Activated CD4-positive, alpha-beta T cell treated with anti-CD3 and anti-CD28 coated beads for 24 hours (primary cell): ENCODE measurements at regions not wholly inside any gene's neighbourhood (a gene's known extent, or its start where the extent isn't known, plus 50 kb on each side); places are given as distances from the start of the nearest gene placed in this dataset.

Source experiments
- DNase-seq, 2 donors: peaks; one replicate each; pipeline ENCODE4 v3.0.0-alpha.2; 2020; ENCODE audit warnings: low read depth in 2 of 2

DNA sequence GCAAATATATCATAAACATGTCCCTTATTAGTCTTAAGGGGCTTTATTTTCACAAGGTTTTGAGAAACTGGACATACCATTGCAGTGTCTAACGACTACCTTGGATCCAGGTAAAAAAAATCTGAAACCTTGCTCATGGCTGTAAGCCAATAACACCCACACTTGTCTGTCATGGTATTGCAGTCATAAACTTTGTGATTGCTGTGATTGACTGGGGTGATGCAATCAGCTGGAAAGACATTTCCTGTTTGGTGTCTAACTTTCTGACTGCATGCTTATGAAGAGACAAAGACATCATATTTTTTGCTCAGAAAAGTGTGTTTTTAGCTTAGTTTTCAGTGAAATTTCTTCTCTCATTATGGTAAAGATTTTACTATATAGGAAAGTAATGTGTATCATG, 635.0 kb downstream of the TSN start:
- DNase-seq, result no peak

DNA sequence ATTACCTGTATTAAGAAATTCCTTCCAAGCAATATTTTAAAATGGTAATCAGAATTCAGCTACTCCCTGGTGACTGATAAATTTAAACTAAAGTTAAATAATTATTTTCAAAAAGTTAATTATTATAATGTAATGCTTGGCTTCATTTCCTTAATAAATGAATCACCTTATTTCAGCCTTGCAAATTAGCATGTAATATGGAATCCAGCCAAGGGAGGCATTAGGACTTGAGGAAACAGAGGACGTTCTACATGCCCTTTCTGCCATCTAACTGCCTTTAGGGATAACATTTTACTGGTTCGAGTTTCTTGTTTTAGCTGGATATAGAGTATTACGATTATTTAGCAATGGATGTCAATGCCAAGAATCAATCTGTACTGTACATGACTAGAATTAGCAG, 636.3 kb downstream of the TSN start:
- no peak for DNase-seq

DNA sequence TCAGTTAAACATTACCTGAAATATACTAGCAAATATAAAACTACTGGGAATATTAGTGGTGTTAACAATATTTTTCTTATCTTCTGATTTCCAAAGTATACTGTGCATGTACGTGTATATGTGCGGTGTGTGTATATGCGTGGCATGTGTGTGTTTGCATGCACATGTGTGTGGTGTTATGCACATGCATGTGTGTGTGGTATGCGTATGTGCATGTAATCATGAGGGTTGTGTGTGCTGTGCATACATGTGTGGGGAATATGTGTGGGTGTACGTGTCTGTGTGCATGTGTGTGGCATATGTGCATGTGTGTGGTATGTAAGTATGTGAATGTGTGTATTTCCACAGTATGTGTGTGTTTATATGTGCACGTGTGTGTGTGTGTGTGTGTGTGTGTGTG, 640.2 kb downstream of the TSN start:
- no peak for DNase-seq

DNA sequence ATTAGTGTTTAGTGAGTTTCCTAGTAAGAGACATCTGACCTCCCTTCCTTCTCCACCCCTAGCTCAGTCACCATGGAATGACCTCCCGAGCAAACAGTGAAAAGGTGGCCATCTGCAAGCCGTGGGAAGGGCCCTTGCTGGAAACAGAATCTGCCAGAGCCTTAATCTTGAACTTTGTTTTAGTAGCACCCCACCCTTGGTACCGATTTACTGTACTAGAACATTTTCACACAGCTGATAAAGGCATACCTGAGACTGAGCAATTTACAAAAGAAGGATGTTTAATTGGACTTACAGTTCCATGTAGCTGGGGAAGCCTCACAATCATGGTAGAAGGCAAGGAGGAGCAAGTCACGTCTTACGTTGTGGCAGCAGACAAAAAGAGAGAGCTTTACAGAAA, 655.8 kb downstream of the TSN start:
- no peak for DNase-seq

DNA sequence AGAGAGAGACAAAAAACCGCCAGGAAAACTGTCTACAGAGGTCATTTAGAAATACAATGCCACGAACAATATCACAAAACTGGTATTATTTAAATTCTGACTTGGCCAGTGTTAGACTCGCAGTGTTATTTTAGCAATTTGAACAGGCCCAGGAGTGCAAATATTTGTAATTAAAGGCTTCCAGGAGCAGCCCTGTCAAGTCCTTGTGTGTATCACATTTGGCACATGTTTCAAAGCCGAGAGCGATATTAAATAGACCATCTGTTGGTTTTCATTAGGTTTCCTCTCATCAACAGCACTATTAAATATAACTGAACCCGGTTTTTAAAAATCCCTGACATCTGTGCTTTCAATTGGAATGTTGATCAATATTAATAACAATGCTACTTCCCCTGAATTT, 656.9 kb downstream of the TSN start:
- no peak for DNase-seq

DNA sequence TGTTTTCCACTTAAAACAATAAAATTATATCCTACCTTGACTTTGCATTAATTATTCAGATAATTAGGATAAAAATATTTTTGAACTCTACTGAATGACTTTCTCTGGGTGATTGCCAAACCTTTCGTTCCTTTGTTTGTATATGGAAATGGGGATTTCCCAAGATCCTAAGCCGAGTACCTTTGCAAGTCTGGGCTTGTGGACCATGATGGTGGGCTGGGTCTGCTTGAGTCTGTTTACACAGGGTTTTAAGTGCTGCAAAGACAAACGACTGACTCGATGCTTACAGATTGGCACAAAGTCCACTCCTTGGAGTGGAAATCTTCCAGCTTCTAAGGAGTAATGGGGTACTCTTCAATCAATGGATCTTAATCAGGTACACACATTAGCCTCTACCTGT, 659.5 kb downstream of the TSN start:
- DNase-seq, result no peak

DNA sequence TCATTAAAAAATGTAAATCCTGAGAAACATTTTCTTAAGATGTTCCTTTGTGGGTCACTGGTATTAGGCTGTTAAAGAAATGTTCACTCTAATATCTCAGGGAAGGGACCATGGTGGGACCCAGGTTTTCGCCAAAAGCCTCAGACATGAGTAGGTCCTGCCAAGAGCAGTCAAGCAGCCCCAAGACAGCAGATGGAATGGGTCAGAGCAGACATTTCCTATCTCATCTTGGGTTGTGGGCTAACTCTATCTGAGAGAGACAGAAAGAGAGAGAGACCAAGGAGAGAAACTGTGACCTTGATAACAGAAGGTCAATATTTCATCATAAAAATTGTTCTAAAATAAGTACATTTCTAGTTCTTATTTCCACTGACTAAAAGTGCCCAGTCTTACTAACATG, 661.7 kb downstream of the TSN start:
- no peak for DNase-seq

DNA sequence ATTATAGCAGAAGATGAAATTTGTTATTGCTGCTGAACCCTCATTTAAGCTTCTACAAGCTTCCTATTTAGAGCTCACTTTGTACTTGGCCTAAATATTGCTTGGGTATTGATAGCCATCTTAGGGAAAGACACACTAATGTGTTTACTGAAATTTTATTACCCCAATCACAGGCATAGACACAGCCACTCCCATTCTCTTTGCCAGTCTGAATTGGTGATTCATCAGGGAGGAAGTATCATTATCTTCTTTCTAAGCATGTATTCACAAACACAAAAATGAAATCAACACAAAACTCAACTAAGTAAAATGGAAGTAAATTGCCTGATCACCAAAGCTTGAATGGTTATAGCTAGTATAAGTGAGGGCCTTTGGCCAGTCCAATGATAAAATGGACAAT, 666.3 kb downstream of the TSN start:
- no peak for DNase-seq

DNA sequence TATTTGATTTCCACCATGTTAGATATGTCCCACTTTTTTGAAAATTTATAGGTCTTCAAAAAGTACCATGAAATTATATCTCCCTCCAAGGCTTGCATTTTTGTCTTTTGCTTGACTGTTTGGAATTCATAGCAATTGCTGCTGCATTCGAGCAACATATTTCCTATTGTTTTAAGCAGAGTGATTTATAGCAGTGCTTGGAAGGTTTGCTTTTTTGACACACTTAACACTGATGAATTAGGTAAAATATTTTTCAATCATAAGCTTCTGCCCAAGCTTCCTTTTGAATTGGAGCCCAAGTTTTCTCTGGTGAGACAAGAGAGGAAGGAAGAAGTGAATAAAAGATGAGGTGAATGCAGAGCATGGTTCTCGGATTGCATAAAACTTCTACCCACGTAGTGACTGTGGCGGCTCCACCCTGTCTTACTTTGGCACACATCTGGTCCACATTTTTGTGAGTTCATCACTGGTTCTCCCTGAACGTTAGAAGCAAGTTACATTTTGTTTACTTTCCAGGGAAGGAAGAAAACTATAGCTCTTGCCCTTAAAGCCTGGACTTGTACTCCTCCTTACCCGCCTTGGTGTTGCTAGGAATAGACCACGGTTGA, 667.0 kb downstream of the TSN start:
- no peak for DNase-seq

DNA sequence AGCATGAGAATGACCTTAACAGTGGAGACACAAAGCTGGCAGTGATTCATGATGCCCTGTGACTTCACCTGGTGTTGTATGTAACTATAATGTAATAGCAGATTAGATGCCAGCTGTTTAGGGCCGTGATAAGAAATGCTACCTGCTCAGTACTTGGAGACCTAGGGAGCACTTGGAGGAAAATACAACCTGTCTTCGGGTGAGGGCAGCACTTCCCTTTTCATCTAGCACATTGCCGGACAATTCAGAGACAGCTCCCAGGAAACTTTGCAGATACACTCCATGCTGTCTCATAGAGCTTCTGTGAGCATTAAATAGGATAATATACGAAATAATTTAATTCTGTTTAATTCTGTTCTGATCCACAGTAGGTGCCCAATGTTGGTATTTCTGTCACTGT, 668.5 kb downstream of the TSN start:
- DNase-seq, result no peak

DNA sequence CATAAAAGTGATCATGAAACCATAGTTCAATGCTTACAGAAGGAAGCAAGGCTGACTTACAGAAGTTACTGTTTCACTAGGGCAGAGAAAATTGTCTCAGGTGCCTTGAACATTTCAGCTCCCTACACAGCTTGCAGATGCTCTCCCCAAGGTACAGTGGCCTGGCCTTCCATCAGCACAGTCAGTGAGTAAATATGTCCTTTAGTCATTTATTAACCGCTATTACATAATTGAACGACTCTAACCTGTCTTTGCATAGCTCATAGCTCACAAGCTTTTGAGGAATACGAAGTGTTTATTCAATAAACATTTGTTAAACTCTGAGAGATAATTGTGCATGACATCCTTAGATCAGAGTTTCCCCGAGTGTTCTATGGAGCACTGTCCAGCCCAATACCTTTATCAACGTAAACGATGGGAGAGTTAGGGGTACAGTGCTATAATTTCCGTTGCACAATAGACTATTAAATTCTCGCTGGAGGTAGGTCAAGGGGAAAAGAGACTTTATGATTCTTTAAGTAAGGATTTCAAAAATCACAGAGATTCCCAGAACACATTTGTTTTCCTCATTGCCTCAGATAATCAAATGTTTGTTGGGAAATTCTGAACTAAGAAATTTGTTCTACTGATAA, 677.8 kb downstream of the TSN start:
- DNase-seq, result no peak

DNA sequence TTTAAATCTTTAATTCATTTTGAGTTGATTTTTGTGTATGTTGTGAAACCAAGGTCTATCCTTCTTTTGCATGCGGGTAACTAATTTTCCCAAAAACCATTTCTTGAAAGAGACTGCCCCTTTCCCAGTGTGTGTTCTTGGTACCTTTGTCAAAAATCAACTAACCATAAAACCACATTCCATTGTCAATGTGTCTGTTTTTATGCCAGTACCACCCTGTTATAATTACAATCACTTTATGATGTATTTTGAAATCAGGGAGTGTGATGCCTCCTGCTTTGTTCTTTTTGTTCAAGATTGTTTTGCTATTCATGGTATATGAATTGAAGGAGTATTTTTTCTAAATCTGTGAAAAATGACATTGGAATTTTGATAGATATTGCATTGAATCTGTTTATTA, 689.6 kb downstream of the TSN start:
- DNase-seq, result no peak

DNA sequence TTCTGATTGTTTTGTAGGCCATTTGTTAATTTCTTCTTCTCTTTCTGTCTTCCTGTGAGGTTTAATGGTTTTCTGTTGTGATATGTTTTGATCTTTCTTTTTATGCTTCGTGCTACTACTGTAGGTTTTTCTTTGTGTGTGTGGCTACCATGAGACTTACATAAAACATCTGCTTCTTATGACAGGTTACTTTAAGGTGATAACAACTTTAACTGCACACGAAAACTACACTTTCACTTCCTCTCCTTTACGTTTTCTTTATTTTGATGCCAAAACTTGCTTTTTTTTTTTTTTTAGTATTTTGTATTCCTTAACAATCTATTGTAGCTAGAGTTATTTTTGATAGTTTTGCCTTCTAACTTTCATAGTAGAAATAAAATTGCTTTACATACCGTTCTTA, 691.3 kb downstream of the TSN start:
- DNase-seq, result no peak

DNA sequence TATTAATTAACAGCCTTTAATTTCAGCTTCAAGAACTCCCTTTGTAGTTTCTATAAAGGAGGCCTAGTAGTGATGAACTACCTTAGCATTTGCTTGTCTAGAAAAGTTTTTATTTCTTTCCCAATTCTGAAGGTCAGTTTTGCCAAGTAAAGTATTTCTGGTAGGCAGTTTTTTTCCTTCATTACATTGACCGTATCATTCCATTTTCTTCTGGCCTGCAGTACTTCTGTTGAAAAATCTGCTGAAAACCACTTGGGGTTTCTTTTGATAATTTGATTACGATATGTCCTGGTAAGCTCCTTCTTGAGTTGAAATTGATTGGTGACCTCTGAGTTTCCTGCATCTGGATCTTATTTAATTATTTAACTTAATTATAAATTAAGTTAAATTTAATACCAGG, 691.8 kb downstream of the TSN start:
- no peak for DNase-seq

DNA sequence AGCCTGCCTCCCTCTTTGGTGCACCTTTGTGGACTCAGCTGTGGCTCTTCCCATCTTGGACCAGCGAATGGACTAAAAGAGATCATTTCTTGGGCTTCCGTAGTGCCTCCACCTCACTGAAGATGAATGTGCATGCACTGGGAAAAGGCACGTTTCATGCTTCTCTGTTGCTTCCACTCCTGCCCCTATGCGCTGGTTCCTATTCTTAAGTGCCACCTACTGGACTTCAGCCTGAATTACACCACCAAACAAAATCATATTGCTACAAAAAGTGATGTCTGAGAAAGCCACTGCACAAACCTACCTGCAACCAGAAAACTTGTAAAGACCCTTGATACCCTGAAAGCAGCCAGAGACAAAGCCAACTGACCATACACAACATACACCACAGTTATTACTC, 695.6 kb downstream of the TSN start:
- DNase-seq, result no peak

DNA sequence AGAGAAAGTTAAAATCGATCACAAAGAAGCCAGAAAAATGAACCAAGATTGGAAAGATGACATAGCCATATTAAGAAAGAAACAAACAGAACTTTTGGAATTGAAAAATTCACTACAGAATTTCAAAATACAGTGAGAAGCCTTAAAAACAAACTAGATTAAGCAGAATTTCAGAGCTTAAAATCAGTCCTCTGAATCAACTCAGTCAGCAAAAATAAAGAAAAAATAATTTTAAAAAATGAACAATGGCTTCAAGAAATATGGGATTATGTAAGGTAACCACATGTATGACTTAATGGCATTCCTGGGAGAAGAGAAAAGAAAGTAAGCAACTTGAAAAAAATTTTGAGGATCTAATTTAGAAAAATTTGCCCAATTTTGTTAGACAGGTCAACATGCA, 696.2 kb downstream of the TSN start:
- DNase-seq, result no peak

DNA sequence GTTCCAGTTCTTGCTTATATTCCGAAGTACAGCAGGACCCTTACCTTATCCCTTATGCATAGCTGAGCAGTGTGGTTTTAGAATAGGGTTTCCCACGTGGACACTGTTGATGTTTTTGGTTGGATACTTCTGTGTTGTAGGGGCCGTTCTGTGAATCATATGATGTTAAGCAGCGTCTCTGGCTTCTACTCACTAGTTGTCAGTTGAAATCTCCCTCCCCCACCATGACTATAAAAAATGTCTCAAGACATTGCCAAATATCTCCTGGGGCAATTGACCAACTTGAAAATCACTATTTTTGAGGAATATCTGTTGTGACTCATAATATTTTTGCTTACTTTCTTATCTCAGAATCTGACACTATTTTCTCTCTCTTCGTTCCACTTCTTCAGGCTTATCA, 713.7 kb downstream of the TSN start:
- DNase-seq, result no peak

DNA sequence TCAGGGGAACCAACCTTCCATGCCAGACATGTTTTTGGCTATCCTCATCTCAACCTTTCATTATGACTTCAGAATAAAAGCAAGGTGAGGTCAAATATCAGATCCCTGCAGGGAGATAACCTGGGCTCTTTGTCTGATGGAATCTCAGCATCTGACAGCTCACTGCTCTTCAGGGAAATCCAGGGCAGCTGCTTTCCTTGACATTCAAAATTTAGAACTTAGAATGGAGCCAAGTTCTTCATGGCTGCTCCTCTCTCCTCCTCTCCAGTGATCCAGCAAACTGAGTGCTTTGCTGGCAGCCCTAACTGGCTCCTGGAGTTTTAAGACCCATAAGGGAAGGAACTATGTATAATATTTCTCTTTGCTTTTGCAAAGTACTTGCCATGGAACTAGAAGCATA, 716.3 kb downstream of the TSN start:
- DNase-seq, result no peak

DNA sequence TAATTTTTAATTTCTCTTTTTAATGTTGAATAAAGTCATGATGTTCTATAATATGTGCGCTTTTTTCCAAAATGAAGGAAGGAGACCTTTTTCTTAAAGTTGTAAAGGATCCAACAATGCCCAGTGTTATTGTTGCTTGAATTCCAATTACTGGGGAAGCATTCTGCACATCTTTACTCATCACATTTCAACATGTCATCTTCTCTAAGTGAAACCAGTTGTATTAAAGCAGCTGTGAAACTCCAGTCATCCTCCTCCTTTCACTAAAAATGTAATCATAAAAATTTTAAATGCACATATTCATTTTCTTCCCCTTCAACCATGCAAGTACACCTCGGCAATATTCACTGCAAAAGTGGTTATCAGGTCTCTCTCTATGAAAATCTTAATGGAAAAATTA, 722.7 kb downstream of the TSN start:
- DNase-seq, result no peak

DNA sequence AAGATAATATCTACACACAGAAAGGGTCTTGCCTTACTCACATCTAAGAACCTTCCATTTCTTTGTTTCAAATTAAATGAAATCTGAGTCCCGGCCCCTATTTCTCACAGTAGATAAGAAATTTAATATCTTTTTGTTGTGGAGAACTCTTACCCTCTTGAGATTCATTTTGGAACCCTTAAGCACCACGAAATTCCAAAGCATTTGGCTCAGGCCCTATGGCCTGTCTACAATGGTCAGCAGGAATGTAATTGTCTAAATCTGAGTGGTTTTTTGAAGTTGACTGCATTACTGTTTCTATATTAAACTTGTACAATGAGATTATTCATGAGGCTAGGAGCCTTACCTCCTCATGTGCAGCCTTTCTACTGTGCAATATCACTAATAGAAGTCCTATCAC, 723.3 kb downstream of the TSN start:
- no peak for DNase-seq

DNA sequence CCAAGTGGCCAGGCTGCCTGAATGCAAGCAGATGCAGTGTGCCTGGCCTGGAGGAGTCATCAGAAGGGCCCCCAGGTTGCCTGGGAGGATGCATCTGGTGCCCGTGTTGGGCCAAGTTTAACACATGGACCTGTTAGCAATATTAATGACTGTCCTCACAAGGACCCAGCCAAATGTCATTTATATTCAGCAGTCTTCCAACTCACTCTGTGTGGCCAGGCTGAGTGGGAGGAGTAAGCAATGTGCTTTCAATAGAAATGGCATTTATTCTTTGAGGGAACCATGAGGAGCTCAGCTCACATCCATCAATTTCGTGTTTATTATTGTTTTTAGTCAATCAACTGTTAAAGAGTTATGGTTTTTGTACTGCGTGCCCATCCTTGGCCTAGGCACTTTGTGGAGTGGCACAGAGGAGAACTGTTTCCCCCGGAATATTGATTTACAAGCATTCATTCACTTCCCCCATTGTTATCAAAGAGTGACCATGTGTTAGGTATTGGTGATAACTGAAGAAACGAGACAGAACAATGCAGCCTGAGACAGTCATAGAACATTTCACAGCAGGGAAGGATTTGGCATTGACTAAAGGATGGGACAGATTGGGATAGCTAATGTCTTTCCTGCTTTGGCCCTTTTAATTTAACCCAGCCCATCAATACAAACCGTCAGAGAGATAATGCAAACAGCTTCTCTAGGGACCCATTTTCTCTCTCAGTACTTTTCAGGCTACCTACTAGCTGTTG, 725.2 kb downstream of the TSN start:
- DNase-seq, result no peak

DNA sequence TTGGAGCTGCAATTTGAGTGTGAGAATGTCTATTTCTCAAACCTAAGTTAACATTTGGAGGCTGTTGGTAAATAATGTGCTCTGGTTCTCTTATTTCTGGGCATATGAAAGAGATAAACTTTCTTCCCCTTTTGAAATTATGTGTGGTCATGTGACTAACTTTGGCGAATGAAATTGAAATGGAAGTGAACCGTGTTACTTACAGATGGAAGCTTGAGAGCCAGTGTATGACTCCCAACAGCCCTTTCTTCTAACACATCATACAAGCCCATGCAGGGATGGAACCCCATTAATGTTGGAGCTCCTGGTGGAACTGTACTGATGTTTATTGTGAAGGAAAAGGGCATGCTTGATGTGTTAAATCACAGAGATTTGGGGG, 725.8 kb downstream of the TSN start:
- DNase-seq, result no peak

DNA sequence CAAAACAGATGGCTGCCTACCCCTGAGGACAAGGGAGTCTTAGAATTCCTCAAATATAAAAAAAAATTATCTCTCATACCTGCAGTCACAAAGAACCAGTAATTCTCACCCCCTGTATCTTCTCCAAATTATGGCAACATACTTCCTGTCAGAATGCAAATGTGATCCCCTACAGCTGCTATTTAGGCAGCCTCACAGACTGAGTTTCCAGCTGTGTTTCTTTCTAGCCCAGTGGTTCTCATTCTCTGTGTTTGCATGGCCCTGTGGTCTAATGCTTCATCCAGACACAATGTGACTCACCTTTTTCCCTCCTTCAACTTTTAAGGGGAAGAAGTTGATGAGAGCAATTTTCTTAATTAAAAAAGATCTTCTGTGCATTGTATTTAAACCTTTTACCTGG, 726.3 kb downstream of the TSN start:
- DNase-seq, result no peak

DNA sequence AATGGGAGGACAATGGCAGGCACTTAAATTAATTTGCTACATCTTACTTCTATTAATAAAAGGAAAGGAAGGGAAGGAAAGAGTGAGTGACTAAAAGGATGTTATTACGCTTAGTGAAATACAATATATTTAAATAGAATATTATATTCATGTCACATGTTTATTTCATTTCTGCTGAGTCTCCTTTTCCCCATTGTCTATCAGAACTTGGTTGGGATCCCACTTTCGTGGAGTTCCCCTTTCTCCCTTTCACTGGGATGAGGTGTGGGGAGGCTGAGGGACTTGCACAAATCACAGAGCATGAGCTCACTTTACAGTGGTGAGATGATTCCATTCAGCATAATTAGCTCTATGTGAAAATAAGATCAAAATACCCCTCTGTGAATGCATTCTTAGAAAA, 730.6 kb downstream of the TSN start:
- DNase-seq, result no peak
